SU-DHL-6 (cell line): ENCODE measurements at regions not wholly inside any gene's neighbourhood (a gene's known extent, or its start where the extent isn't known, plus 50 kb on each side); places are given as distances from the start of the nearest gene placed in this dataset.

Source experiments
- CTCF ChIP-seq: fragments of 200-600 bp; sonication (generic); IDR thresholded peaks from one replicate; pipeline ENCODE4 v1.5.1; 2017; ENCODE audit warnings: antibody characterized with exemption, mild to moderate bottlenecking, low read length, moderate library complexity; ENCODE audit not compliant: insufficient read depth, poor library complexity, severe bottlenecking
- EZH2phosphoT487 ChIP-seq: fragments of 200-600 bp; sonication (generic), shearing (Covaris generic); conservative IDR thresholded peaks from 2 replicates; pipeline ENCODE4 v1.6.1; 2018; ENCODE audit warnings: mild to moderate bottlenecking, antibody characterized with exemption, low read length, moderate library complexity, mixed read lengths

GRCh38 chr7:149637911-149638565 lies 135.3 kb downstream of the ZNF467 start:
- TF ChIP-seq CTCF (no peak), EZH2phosphoT487 (no peak)
